A549 (cell line): ENCODE measurements at regions not wholly inside any gene's neighbourhood (a gene's known extent, or its start where the extent isn't known, plus 50 kb on each side); places are given as distances from the start of the nearest gene placed in this dataset.

ENCODE experiments used
- ATAC-seq, 2 experiments: fragments of 200-7000 bp in 1 of 2; fragments of >200 bp in 1 of 2; cut with Nextera tagmentation in 1 of 2; cut with Tn5 transposase in 1 of 2; 3 replicates each; pipeline versions ENCODE4 v1.8.0 to v1.9.1; 2018 to 2020; ENCODE audit warnings: mild to moderate bottlenecking in 1 of 2, moderate library complexity in 1 of 2
- CTCF ChIA-PET: fragments of 300-600 bp; sonication (Branson Sonifier 250); formaldehyde crosslinking; extraction: SDS; loops from one replicate; lab custom pipeline; 2021; ENCODE audit warnings: antibody characterized with exemption, inconsistent platforms; lab: Yijun Ruan, JAX
- POLR2A ChIA-PET: fragments of 350-600 bp; formaldehyde crosslinking; extraction: SDS; loops from one replicate; lab custom pipeline; 2021; ENCODE audit warnings: antibody characterized with exemption, inconsistent platforms; lab: Yijun Ruan, JAX
- DNase-seq, 2 experiments: peaks; one replicate each; pipeline versions ENCODE4 v3.0.0 to v3.0.0-alpha.2; 2011 to 2016; ENCODE audit warnings: low read depth in 1 of 2, low spot score in 1 of 2
- FAIRE-seq: peaks from 2 replicates; lab custom pipeline; 2011; peaks lifted over from hg19 to GRCh38; lab: Jason Lieb, UNC
- H3K27ac ChIP-seq, 2 experiments: fragments of >200 bp; sonication (Bioruptor Twin); formaldehyde crosslinking; 3 replicates each; pipeline ENCODE4 v1.5.1; 2016 to 2017
- H3K4me1 ChIP-seq: fragments of >200 bp; sonication (Bioruptor Twin); formaldehyde crosslinking; 3 replicates; pipeline ENCODE4 v1.6.1; 2016
- H3K4me2 ChIP-seq: fragments of >200 bp; sonication (Bioruptor Twin); formaldehyde crosslinking; 3 replicates; pipeline ENCODE4 v1.6.1; 2016
- H3K4me3 ChIP-seq: fragments of >200 bp; sonication (Bioruptor Twin); formaldehyde crosslinking; 3 replicates; pipeline ENCODE4 v1.5.1; 2016
- H3K9me3 ChIP-seq: fragments of >200 bp; sonication (Bioruptor Twin); formaldehyde crosslinking; 3 replicates; pipeline ENCODE4 v1.6.1; 2016
- ATOH8 ChIP-seq: fragments of 250-450 bp; sonication (Bioruptor Pico); IDR thresholded peaks from 2 replicates; pipeline ENCODE4 v1.5.0; 2020; ENCODE audit warnings: low read depth, mild to moderate bottlenecking, moderate library complexity
- BHLHE40 ChIP-seq: IDR thresholded peaks from 2 replicates; pipeline ENCODE4 v1.6.1; 2012; ENCODE audit warnings: low read depth, low read length, inconsistent platforms
- CBX8 ChIP-seq: fragments of 200-600 bp; sonication (generic); IDR thresholded peaks from 2 replicates; pipeline ENCODE4 v1.6.1; 2016
- CEBPB ChIP-seq, 2 experiments: fragments of >200 bp in 1 of 2; sonication (Bioruptor Twin) in 1 of 2; formaldehyde crosslinking in 1 of 2; IDR thresholded peaks; 2 replicates each; pipeline ENCODE4 v1.6.1; 2012 to 2016
- CTCF ChIP-seq: fragments of >200 bp; sonication (Bioruptor Twin); formaldehyde crosslinking; IDR thresholded peaks from 3 replicates; pipeline ENCODE4 v1.5.1; 2016
- EHF ChIP-seq: fragments of 250-450 bp; sonication (Bioruptor Pico); IDR thresholded peaks from 2 replicates; pipeline ENCODE4 v1.5.0; 2020; ENCODE audit warnings: mild to moderate bottlenecking
- EHMT2 ChIP-seq: fragments of 200-600 bp; sonication (generic); IDR thresholded peaks from 2 replicates; pipeline ENCODE4 v1.6.1; 2016; ENCODE audit warnings: antibody characterized with exemption, low read depth, mild to moderate bottlenecking, moderate library complexity
- ELK1 ChIP-seq: fragments of 150-350 bp; IDR thresholded peaks from 2 replicates; pipeline ENCODE4 v1.6.1; 2014; ENCODE audit warnings: low read depth, mild to moderate bottlenecking, low read length
- FOSB ChIP-seq: fragments of 250-450 bp; sonication (Bioruptor Pico); IDR thresholded peaks from 2 replicates; pipeline ENCODE4 v1.5.0; 2020; ENCODE audit warnings: mild to moderate bottlenecking, moderate library complexity
- GATA3 ChIP-seq: IDR thresholded peaks from 2 replicates; pipeline ENCODE4 v1.6.1; 2012; ENCODE audit warnings: borderline replicate concordance
- HES2 ChIP-seq: fragments of >200 bp; sonication (Bioruptor Twin); formaldehyde crosslinking; IDR thresholded peaks from 2 replicates; pipeline ENCODE4 v1.6.1; 2016
- HEYL ChIP-seq: fragments of 250-450 bp; sonication (Bioruptor Pico); IDR thresholded peaks from 2 replicates; pipeline ENCODE4 v1.8.0; 2021; ENCODE audit warnings: mild to moderate bottlenecking, moderate library complexity
- JUN ChIP-seq, 2 experiments: fragments of >200 bp; sonication (Bioruptor Twin); formaldehyde crosslinking; IDR thresholded peaks; 2 replicates in 1 of 2; 3 replicates in 1 of 2; pipeline ENCODE4 v1.6.1; 2016 to 2017
- MAFK ChIP-seq: fragments of 450-650 bp; IDR thresholded peaks from 2 replicates; pipeline ENCODE4 v1.6.1; 2014; ENCODE audit not compliant: partially characterized antibody
- NFE2L2 ChIP-seq: fragments of 150-350 bp; conservative IDR thresholded peaks from 2 replicates; pipeline ENCODE4 v1.6.1; 2014; ENCODE audit warnings: low read length
- NPAS2 ChIP-seq: fragments of 250-450 bp; sonication (Bioruptor Pico); IDR thresholded peaks from 2 replicates; pipeline ENCODE4 v1.8.0; 2022; ENCODE audit warnings: mild to moderate bottlenecking, moderate library complexity, borderline replicate concordance
- POLR2AphosphoS2 ChIP-seq: conservative IDR thresholded peaks from 2 replicates; pipeline ENCODE4 v1.6.1; 2012; ENCODE audit warnings: low read length, improper control_type of control experiment, inconsistent platforms
- RARB ChIP-seq: fragments of 250-450 bp; sonication (Bioruptor Pico); IDR thresholded peaks from 2 replicates; pipeline ENCODE4 v1.8.0; 2021; ENCODE audit warnings: mild to moderate bottlenecking, moderate library complexity
- SMC3 ChIP-seq: fragments of >200 bp; sonication (Bioruptor Twin); formaldehyde crosslinking; IDR thresholded peaks from 3 replicates; pipeline ENCODE4 v1.6.1; 2018; ENCODE audit warnings: inconsistent platforms
- WGBS: methylation state at CpG from one replicate; pipeline ENCODE4 v1.1.6; 2017; ENCODE audit errors: missing lambda C conversion rate; 5-methylcytosine and 5-hydroxymethylcytosine counted together
- TF ChIP-seq, protein P1 (sequence below): fragments of 200-600 bp; sonication (generic); IDR thresholded peaks from 2 replicates; pipeline ENCODE4 v1.6.1; 2016; ENCODE audit warnings: antibody characterized with exemption, mild to moderate bottlenecking, moderate library complexity
- TF ChIP-seq, protein P2 (sequence below): fragments of >200 bp; sonication (Bioruptor Twin); formaldehyde crosslinking; IDR thresholded peaks from 3 replicates; pipeline ENCODE4 v1.6.1; 2016

DNA sequence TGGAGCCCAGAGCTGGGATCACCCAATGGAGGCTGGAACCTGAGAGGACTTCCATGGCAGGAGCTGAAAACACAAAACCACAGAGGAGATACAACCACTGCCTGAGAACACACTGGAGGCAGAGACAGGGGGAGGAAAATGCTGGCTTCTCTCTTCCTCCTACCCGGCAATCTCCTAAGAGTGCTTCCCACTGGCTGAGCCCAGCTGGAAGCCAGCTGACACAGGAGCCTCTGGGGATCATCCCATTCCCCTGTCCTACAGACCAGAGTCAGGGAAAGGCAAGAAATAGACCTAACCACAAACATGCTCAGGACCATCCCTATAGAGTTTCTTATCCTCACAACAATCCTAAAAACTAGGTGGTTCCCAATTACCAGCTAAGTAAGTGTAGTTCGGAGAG lies 112.4 kb upstream of the CDH5 start:
- Histone ChIP-seq H3K4me3 (no peak overlapping the region), H3K9me3 (no peaks in the 10 kb centered on the region), H3K27ac (no peak overlapping the region), H3K4me2 (no peak overlapping the region), H3K4me1 (no peaks in the 10 kb centered on the region)
- POLR2A ChIA-PET, result no interaction called here
- WGBS, result 26% methylated on average over 2 of the region's 2 CpGs
- CTCF ChIA-PET, result interaction anchor here (1.1 kb wide), 1 partner anchor 17 kb away, joined by 4 read pairs; no protein-coding TSS in a partner anchor
- no peak for TF ChIP-seq RARB (CRISPR knock-in tag)
- no peak for TF ChIP-seq HEYL (CRISPR knock-in tag)
- no peak for TF ChIP-seq SMC3
- TF ChIP-seq ELK1, result no peak
- TF ChIP-seq NFE2L2, result no peak
- TF ChIP-seq POLR2AphosphoS2, result no peak
- TF ChIP-seq, protein P1, sequence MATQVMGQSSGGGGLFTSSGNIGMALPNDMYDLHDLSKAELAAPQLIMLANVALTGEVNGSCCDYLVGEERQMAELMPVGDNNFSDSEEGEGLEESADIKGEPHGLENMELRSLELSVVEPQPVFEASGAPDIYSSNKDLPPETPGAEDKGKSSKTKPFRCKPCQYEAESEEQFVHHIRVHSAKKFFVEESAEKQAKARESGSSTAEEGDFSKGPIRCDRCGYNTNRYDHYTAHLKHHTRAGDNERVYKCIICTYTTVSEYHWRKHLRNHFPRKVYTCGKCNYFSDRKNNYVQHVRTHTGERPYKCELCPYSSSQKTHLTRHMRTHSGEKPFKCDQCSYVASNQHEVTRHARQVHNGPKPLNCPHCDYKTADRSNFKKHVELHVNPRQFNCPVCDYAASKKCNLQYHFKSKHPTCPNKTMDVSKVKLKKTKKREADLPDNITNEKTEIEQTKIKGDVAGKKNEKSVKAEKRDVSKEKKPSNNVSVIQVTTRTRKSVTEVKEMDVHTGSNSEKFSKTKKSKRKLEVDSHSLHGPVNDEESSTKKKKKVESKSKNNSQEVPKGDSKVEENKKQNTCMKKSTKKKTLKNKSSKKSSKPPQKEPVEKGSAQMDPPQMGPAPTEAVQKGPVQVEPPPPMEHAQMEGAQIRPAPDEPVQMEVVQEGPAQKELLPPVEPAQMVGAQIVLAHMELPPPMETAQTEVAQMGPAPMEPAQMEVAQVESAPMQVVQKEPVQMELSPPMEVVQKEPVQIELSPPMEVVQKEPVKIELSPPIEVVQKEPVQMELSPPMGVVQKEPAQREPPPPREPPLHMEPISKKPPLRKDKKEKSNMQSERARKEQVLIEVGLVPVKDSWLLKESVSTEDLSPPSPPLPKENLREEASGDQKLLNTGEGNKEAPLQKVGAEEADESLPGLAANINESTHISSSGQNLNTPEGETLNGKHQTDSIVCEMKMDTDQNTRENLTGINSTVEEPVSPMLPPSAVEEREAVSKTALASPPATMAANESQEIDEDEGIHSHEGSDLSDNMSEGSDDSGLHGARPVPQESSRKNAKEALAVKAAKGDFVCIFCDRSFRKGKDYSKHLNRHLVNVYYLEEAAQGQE, result no peak
- TF ChIP-seq NPAS2, result no peak
- TF ChIP-seq BHLHE40, result no peak
- no peak for TF ChIP-seq EHF
- no peak for FAIRE-seq
- DNase-seq, result no peak
- ATAC-seq, result no peak

- WGBS, result 43% methylated on average over 6 of the region's 6 CpGs
- Histone ChIP-seq H3K9me3 (no peaks in the 10 kb centered on the region), H3K4me2 (no peak overlapping the region), H3K4me3 (no peak overlapping the region), H3K27ac (no peak overlapping the region), H3K4me1 (no peaks in the 10 kb centered on the region)
- no peak for ATAC-seq
- DNase-seq, result no peak
- ChIA-PET CTCF (interaction anchor here (1.3 kb wide), 1 partner anchor 24 kb away, joined by 3 read pairs; no protein-coding TSS in a partner anchor), POLR2A (no interaction called here)
- no peak for FAIRE-seq
- no peak for TF ChIP-seq ATOH8 (CRISPR knock-in tag)
- no peak for TF ChIP-seq CBX8
- TF ChIP-seq CTCF, result no peak
- no peak for TF ChIP-seq FOSB (CRISPR knock-in tag)
- TF ChIP-seq HES2, result no peak
- no peak for TF ChIP-seq CEBPB (IDR thresholded peaks at IDR 0.05)
- TF ChIP-seq, protein P2, sequence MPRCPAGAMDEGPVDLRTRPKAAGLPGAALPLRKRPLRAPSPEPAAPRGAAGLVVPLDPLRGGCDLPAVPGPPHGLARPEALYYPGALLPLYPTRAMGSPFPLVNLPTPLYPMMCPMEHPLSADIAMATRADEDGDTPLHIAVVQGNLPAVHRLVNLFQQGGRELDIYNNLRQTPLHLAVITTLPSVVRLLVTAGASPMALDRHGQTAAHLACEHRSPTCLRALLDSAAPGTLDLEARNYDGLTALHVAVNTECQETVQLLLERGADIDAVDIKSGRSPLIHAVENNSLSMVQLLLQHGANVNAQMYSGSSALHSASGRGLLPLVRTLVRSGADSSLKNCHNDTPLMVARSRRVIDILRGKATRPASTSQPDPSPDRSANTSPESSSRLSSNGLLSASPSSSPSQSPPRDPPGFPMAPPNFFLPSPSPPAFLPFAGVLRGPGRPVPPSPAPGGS, result no peak
- no peak for TF ChIP-seq SMC3
- TF ChIP-seq JUN (IDR thresholded peaks at IDR 0.05), result no peak
- no peak for TF ChIP-seq BHLHE40
- no peak for TF ChIP-seq EHF
- TF ChIP-seq MAFK, result no peak
- TF ChIP-seq, protein P1, result no peak
- TF ChIP-seq RARB (CRISPR knock-in tag), result no peak
- no peak for TF ChIP-seq NPAS2
- no peak for TF ChIP-seq GATA3
- no peak for TF ChIP-seq EHMT2
Observed at GRCh38 chr16:66251476-66252160, 114.9 kb upstream of the CDH5 start.
